ENCODE measurements at regions not wholly inside any gene's neighbourhood (a gene's known extent, or its start where the extent isn't known, plus 50 kb on each side); places are given as distances from the start of the nearest gene placed in this dataset.

DNA sequence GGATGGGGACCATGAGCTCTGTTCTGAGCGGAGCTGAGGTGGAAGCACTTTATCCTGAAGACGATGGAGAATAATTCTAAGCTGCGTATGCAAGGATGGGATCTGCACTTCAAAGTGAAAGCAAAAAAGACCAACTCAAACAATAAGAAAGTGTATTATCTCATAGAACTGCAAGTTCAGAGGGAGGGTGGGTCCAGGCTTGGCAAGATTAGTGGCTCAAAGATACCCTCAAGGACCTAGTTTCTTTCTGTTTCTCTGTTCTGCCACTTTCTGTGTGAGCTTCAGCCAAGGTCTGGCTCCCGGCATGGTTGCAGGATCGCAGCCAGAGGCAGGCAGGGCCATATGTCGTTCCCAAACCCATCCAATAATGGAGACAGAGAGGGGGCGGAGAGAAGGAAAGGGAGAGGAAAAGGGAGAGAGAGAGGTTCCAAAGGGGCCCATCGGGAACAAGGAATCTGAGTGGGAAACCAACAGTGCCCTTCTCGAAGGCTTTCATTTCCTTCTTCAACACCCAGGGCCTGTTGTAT is 169.2 kb upstream of the NCK2 start:
- DNase-seq: no peak
- intact Hi-C loops (cut with micrococcal nuclease): loop anchor here (5.0 kb wide), 1 partner anchor 512 kb away; no protein-coding TSS in a partner anchor
- Histone ChIP-seq H3K4me3 (no peak overlapping the region), H3K36me3 (no peaks in the 10 kb centered on the region), H3K9me3 (replicated peaks) (no peaks in the 10 kb centered on the region), H3K27me3 (ENCODE audit: low read depth) (peaks cover 7% of the 10 kb centered on the region), H3K27ac (replicated peaks) (peak overlapping the region; percentile 18), H3K4me1 (peaks cover 18% of the 10 kb centered on the region)
- TF ChIP-seq, protein P1, sequence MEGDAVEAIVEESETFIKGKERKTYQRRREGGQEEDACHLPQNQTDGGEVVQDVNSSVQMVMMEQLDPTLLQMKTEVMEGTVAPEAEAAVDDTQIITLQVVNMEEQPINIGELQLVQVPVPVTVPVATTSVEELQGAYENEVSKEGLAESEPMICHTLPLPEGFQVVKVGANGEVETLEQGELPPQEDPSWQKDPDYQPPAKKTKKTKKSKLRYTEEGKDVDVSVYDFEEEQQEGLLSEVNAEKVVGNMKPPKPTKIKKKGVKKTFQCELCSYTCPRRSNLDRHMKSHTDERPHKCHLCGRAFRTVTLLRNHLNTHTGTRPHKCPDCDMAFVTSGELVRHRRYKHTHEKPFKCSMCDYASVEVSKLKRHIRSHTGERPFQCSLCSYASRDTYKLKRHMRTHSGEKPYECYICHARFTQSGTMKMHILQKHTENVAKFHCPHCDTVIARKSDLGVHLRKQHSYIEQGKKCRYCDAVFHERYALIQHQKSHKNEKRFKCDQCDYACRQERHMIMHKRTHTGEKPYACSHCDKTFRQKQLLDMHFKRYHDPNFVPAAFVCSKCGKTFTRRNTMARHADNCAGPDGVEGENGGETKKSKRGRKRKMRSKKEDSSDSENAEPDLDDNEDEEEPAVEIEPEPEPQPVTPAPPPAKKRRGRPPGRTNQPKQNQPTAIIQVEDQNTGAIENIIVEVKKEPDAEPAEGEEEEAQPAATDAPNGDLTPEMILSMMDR (IDR thresholded peaks at IDR 0.05; ENCODE audit: borderline replicate concordance): no peak

DNA sequence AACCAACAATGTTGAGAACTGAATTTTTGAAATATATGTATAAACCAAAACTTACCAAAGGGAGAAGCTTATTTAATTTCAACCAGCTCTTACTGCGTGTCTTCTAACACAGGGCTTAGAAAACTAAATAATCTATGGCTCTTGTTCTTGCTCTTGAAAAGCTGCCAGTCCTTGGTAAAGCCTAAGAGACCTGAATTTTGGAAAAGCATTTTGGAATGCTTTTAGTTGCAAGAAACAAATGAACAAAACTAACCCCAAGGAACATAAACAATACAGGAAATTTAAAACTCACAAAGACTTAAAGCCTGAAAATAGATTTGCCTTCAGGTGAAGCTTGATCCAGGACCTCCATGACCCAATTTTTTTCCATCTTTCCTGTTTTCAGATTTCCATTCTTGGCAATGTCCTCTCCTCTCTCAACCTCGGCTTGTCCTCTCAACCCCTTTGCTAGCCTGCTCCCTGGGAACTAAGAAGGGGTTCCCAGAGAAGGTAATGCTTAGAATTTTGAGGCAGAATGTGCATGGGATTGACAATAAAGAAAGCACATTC is 169.8 kb upstream of the NCK2 start:
- Histone ChIP-seq H3K4me1 (peaks cover 18% of the 10 kb centered on the region), H3K4me3 (no peak overlapping the region), H3K9me3 (replicated peaks) (no peaks in the 10 kb centered on the region), H3K36me3 (no peaks in the 10 kb centered on the region), H3K27me3 (ENCODE audit: low read depth) (peaks cover 14% of the 10 kb centered on the region), H3K27ac (replicated peaks) (no peak overlapping the region)
- no peak for DNase-seq
- intact Hi-C loops (cut with micrococcal nuclease): loop anchor here (5.0 kb wide), 1 partner anchor 512 kb away; no protein-coding TSS in a partner anchor
- TF ChIP-seq, protein P1 (IDR thresholded peaks at IDR 0.05; ENCODE audit: borderline replicate concordance): no peak

DNA sequence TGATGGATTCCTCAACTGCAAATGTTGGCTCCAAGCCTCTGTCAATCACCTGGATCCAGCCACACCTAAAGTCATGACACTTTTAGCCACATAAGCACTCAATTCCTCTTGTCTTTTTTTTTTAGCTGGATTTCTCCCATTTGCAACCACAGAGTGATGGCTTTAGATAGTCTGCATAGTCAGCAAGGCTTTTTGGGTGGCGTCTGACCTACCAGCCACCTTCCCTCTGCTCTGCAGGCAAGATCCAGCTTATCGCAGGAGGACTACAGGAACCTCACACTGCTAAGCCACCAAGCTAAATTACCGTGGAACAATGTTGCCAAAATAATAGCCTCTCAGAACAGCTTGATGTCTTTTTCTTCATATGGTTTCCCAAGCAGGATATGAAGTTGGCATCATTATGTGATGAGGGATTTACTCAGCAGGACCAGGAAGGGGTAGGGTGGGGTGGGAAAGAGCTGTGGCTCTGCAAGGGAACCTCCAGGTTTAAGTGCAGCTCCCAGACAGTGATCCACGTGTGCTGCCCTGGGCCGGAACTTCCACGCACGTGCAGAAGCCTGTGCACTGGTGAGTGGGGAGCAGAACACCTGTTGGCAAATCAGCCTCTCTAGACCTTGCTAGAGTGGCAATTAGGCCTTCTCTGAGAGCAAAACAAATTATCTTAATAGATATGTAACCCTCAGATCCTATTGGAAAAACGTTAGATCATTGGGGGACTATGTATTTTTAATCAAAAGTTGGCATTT is 170.6 kb upstream of the NCK2 start:
- TF ChIP-seq, protein P1 (IDR thresholded peaks at IDR 0.05; ENCODE audit: borderline replicate concordance): no peak
- Histone ChIP-seq H3K27ac (replicated peaks) (no peak overlapping the region), H3K4me3 (no peak overlapping the region), H3K36me3 (no peaks in the 10 kb centered on the region), H3K9me3 (replicated peaks) (no peaks in the 10 kb centered on the region), H3K4me1 (peaks cover 18% of the 10 kb centered on the region), H3K27me3 (ENCODE audit: low read depth) (peaks cover 18% of the 10 kb centered on the region)
- DNase-seq: no peak
- intact Hi-C loops (cut with micrococcal nuclease): no loop called here

DNA sequence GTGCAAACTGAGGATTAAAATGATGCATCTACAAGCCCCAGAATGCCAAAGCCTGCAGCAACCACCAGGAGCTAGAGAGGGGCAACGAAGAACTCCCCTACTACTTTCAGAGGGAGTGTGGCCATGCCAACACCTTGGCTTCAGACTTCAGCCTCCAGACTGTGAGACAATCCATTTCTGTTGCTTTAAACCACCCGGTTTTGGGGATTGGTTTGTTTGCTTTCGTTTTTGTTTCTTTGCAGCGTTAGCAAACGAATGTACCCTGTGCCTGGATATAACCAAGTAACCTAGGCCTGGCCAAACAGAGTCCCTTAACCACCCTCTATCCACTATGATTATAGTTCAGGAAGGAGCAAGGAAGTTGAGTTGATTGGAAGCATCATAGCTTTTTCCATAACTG is 171.2 kb upstream of the NCK2 start:
- TF ChIP-seq, protein P1 (IDR thresholded peaks at IDR 0.05; ENCODE audit: borderline replicate concordance): no peak
- DNase-seq: no peak
- Histone ChIP-seq H3K9me3 (replicated peaks) (no peaks in the 10 kb centered on the region), H3K36me3 (no peaks in the 10 kb centered on the region), H3K4me3 (no peak overlapping the region), H3K4me1 (peaks cover 18% of the 10 kb centered on the region), H3K27me3 (ENCODE audit: low read depth) (peaks cover 22% of the 10 kb centered on the region), H3K27ac (replicated peaks) (no peak overlapping the region)
- intact Hi-C loops (cut with micrococcal nuclease): no loop called here

DNA sequence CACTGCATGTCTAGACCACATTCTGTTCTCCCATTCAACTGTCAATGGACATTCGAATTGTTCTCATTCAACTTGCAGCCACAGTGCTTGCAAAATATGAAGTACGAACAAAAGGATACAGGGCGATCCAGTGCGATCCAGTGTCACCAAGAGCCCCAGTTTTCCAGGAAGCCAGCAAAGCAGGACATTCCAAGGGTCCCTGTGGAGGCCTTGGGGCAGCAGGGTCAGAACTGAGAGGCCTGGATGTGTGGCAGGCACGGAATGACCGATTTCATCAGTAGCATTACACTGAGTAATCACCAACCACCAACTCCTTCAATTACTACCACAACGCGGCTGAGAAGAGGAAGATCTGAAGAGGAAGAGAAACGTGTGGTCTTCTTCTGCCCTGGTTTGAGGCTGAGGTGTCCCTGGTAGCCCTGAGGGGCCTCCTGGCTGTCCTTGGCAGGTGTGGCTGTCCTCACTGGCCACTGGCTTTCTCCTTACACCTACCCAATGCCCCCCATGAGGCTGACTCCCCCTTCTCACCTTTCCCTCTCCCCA is 172.7 kb upstream of the FHL2 start:
- H3K27ac ChIP-seq (replicated peaks): peak overlapping the region; percentile 44
- intact Hi-C loops (cut with micrococcal nuclease): no loop called here
- DNase-seq: peak; percentile 26

More for the DNA sequence above, 172.7 kb upstream of the FHL2 start:
- Histone ChIP-seq H3K4me3 (no peak overlapping the region), H3K27me3 (ENCODE audit: low read depth) (peaks cover 33% of the 10 kb centered on the region), H3K9me3 (replicated peaks) (no peaks in the 10 kb centered on the region), H3K36me3 (no peaks in the 10 kb centered on the region), H3K4me1 (peaks cover 13% of the 10 kb centered on the region)
- TF ChIP-seq, protein P1 (IDR thresholded peaks at IDR 0.05; ENCODE audit: borderline replicate concordance): no peak
